Calu3 (cell line): ENCODE measurements at regions not wholly inside any gene's neighbourhood (a gene's known extent, or its start where the extent isn't known, plus 50 kb on each side); places are given as distances from the start of the nearest gene placed in this dataset.

ENCODE experiments used
- BruUV-seq: library from RNA; stranded (reverse); fragments of 400-500 nt; replicated peaks from 2 replicates; lab custom pipeline; 2021; lab: Mats Ljungman, UMichigan
- CTCF ChIA-PET: fragments of 300-600 bp; sonication (Branson Sonifier 250); formaldehyde crosslinking; loops from one replicate; lab custom pipeline; 2022; ENCODE audit warnings: antibody characterized with exemption; lab: Charles Lee
- DNase-seq: peaks from one replicate; pipeline ENCODE4 v3.0.0; 2022
- H3K27ac Mint-ChIP-seq: one replicate; pipeline ENCODE4 v1.8.0; 2022; ENCODE audit warnings: mixed read lengths; ENCODE audit not compliant: unreplicated experiment
- H3K27me3 Mint-ChIP-seq: one replicate; pipeline ENCODE4 v1.8.0; 2022; ENCODE audit warnings: mixed read lengths; ENCODE audit not compliant: unreplicated experiment
- H3K36me3 Mint-ChIP-seq: one replicate; pipeline ENCODE4 v1.8.0; 2022; ENCODE audit warnings: mild to moderate bottlenecking, moderate library complexity, mixed read lengths; ENCODE audit not compliant: insufficient read depth, unreplicated experiment
- H3K4me1 Mint-ChIP-seq: one replicate; pipeline ENCODE4 v1.8.0; 2022; ENCODE audit warnings: mild to moderate bottlenecking, low read depth, mixed read lengths; ENCODE audit not compliant: unreplicated experiment
- H3K4me3 Mint-ChIP-seq: one replicate; pipeline ENCODE4 v1.8.0; 2022; ENCODE audit warnings: mild to moderate bottlenecking, low read depth, moderate library complexity, mixed read lengths; ENCODE audit not compliant: unreplicated experiment
- H3K9me3 Mint-ChIP-seq: one replicate; pipeline ENCODE4 v1.8.0; 2022; ENCODE audit warnings: low read depth, mixed read lengths; ENCODE audit not compliant: unreplicated experiment
- CTCF ChIP-seq: fragments of 200-600 bp; IDR thresholded peaks from one replicate; pipeline ENCODE4 v1.8.0; 2022; ENCODE audit warnings: antibody characterized with exemption; ENCODE audit not compliant: unreplicated experiment
- intact Hi-C: fragments of 100-400 bp; cut with micrococcal nuclease; formaldehyde crosslinking; loops from one replicate; pipeline ENCODE4 v1.10.0; 2022; ENCODE audit not compliant: unreplicated experiment

GRCh38 chr6:93889713-93890112, 470.4 kb upstream of the EPHA7 start:
- Mint-ChIP-seq H3K4me1 (no peaks in the 10 kb centered on the region), H3K27me3 (no peaks in the 10 kb centered on the region), H3K36me3 (no peaks in the 10 kb centered on the region), H3K9me3 (peaks cover 7% of the 10 kb centered on the region), H3K4me3 (no peak overlapping the region), H3K27ac (no peak overlapping the region)
- DNase-seq, result no peak
- TF ChIP-seq CTCF, result no peak
- CTCF ChIA-PET, result no interaction called here
- no TSS peak for BruUV-seq
- intact Hi-C loops, result no loop called here

GRCh38 chr6:93886416-93886815, 467.1 kb upstream of the EPHA7 start:
- H3K4me1 Mint-ChIP-seq, result no peaks in the 10 kb centered on the region
- TF ChIP-seq CTCF, result no peak
- H3K4me3 Mint-ChIP-seq, result no peak overlapping the region
- peaks cover 3% of the 10 kb centered on the region for H3K9me3 Mint-ChIP-seq
- no peaks in the 10 kb centered on the region for H3K27me3 Mint-ChIP-seq
- H3K36me3 Mint-ChIP-seq, result no peaks in the 10 kb centered on the region
- CTCF ChIA-PET, result no interaction called here
- DNase-seq, result no peak
- intact Hi-C loops, result no loop called here
- no TSS peak for BruUV-seq
- no peak overlapping the region for H3K27ac Mint-ChIP-seq

GRCh38 chr6:93859971-93860370, 440.6 kb upstream of the EPHA7 start:
- H3K9me3 Mint-ChIP-seq, result peaks cover 11% of the 10 kb centered on the region
- no peak for DNase-seq
- H3K4me3 Mint-ChIP-seq, result no peak overlapping the region
- H3K4me1 Mint-ChIP-seq, result no peaks in the 10 kb centered on the region
- CTCF ChIA-PET, result no interaction called here
- TF ChIP-seq CTCF, result no peak
- intact Hi-C loops, result no loop called here
- no TSS peak for BruUV-seq
- no peak overlapping the region for H3K27ac Mint-ChIP-seq
- no peaks in the 10 kb centered on the region for H3K36me3 Mint-ChIP-seq
- no peaks in the 10 kb centered on the region for H3K27me3 Mint-ChIP-seq

- CTCF ChIA-PET, result no interaction called here
- H3K4me1 Mint-ChIP-seq, result no peaks in the 10 kb centered on the region
- no peak for TF ChIP-seq CTCF
- H3K4me3 Mint-ChIP-seq, result no peak overlapping the region
- H3K27me3 Mint-ChIP-seq, result no peaks in the 10 kb centered on the region
- no peak overlapping the region for H3K27ac Mint-ChIP-seq
- H3K9me3 Mint-ChIP-seq, result peaks cover 11% of the 10 kb centered on the region
- BruUV-seq, result no TSS peak
- intact Hi-C loops, result no loop called here
- no peaks in the 10 kb centered on the region for H3K36me3 Mint-ChIP-seq
- DNase-seq, result no peak
Observed at GRCh38 chr6:93858213-93858612, 438.9 kb upstream of the EPHA7 start.
